HS-27A (cell line): ENCODE measurements at regions not wholly inside any gene's neighbourhood (a gene's known extent, or its start where the extent isn't known, plus 50 kb on each side); places are given as distances from the start of the nearest gene placed in this dataset.
"Not testable (repeated sequence)": the region's sequence is repeated elsewhere in the genome, so short reads cannot be mapped to it uniquely, and the experiment has no call there.

Source experiments
- DNase-seq: peaks from one replicate; pipeline ENCODE4 v3.0.0-alpha.2; 2012; ENCODE audit warnings: low read depth, missing footprints

GRCh38 chr1:99361406-99361805 lies 97.1 kb downstream of the PLPPR4 start:
- DNase-seq, result no peak

- no peak for DNase-seq
These were observed 99.2 kb downstream of the PLPPR4 start for GRCh38 chr1:99363531-99363930.

- DNase-seq, result no peak
These were observed 100.8 kb downstream of the PLPPR4 start for GRCh38 chr1:99365141-99365540.

- no peak for DNase-seq
These were observed 101.3 kb downstream of the PLPPR4 start for GRCh38 chr1:99365545-99365944.

GRCh38 chr1:99369154-99369553 lies 104.9 kb downstream of the PLPPR4 start:
- DNase-seq, result no peak

- DNase-seq, result no peak
These were observed 106.2 kb downstream of the PLPPR4 start for GRCh38 chr1:99370476-99370875.

GRCh38 chr1:99371413-99371812 lies 107.1 kb downstream of the PLPPR4 start:
- DNase-seq, result no peak

GRCh38 chr1:99374109-99374508 lies 109.8 kb downstream of the PLPPR4 start:
- no peak for DNase-seq

- not testable (repeated sequence) for DNase-seq
These were observed 110.4 kb downstream of the PLPPR4 start for GRCh38 chr1:99374693-99375092.

GRCh38 chr1:99384021-99384420 lies 119.7 kb downstream of the PLPPR4 start:
- no peak for DNase-seq

GRCh38 chr1:99385852-99386251 lies 121.6 kb downstream of the PLPPR4 start:
- no peak for DNase-seq

- DNase-seq, result no peak
These were observed 132.1 kb downstream of the PLPPR4 start for GRCh38 chr1:99396389-99396788.

- no peak for DNase-seq
These were observed 132.7 kb downstream of the PLPPR4 start for GRCh38 chr1:99397029-99397428.

- no peak for DNase-seq
These were observed 133.6 kb downstream of the PLPPR4 start for GRCh38 chr1:99397863-99398262.

GRCh38 chr1:99401556-99401955 lies 137.3 kb downstream of the PLPPR4 start:
- DNase-seq, result not testable (repeated sequence)

- DNase-seq, result not testable (repeated sequence)
These were observed 140.1 kb downstream of the PLPPR4 start for GRCh38 chr1:99404399-99404798.

- DNase-seq, result not testable (repeated sequence)
These were observed 141.0 kb downstream of the PLPPR4 start for GRCh38 chr1:99405325-99405724.

- DNase-seq, result no peak
These were observed 142.7 kb downstream of the PLPPR4 start for GRCh38 chr1:99407018-99407417.

GRCh38 chr1:99424087-99424486 lies 159.8 kb downstream of the PLPPR4 start:
- no peak for DNase-seq

- DNase-seq, result no peak
These were observed 165.5 kb downstream of the PLPPR4 start for GRCh38 chr1:99429754-99430153.

- DNase-seq, result no peak
These were observed 174.5 kb downstream of the PLPPR4 start for GRCh38 chr1:99438656-99439230.

GRCh38 chr1:99439433-99440075 lies 175.3 kb downstream of the PLPPR4 start:
- DNase-seq, result no peak

GRCh38 chr1:99441299-99442095 lies 177.2 kb downstream of the PLPPR4 start:
- no peak for DNase-seq
